Endodermal cell (in vitro differentiated cells): ENCODE measurements at regions not wholly inside any gene's neighbourhood (a gene's known extent, or its start where the extent isn't known, plus 50 kb on each side); places are given as distances from the start of the nearest gene placed in this dataset.

ENCODE experiments used
- DNase-seq: peaks from one replicate; pipeline ENCODE4 v3.0.0-alpha.2; 2017
- H3K27ac ChIP-seq: 2 replicates; pipeline ENCODE4 v1.5.1; 2013; ENCODE audit warnings: mild to moderate bottlenecking, low read depth, low read length, moderate library complexity
- H3K27me3 ChIP-seq: 2 replicates; pipeline ENCODE4 v1.6.1; 2013; ENCODE audit warnings: mild to moderate bottlenecking, low read length, moderate library complexity; ENCODE audit not compliant: insufficient read depth, control insufficient read depth, poor library complexity, severe bottlenecking
- H3K36me3 ChIP-seq: 2 replicates; pipeline ENCODE4 v1.7.0; 2013; ENCODE audit warnings: mild to moderate bottlenecking, low read length, moderate library complexity; ENCODE audit not compliant: control insufficient read depth, insufficient read depth
- H3K4me1 ChIP-seq: one replicate; pipeline ENCODE4 v1.7.0; 2013; ENCODE audit warnings: low read length; ENCODE audit not compliant: control insufficient read depth, insufficient read depth
- H3K4me3 ChIP-seq: 2 replicates; pipeline ENCODE4 v1.5.1; 2013; ENCODE audit warnings: mild to moderate bottlenecking, low read length, moderate library complexity
- H3K9ac ChIP-seq: 2 replicates; pipeline ENCODE4 v1.6.1; 2013; ENCODE audit warnings: mild to moderate bottlenecking, low read length, moderate library complexity; ENCODE audit not compliant: poor library complexity, severe bottlenecking; ENCODE audit errors: extremely low read depth
- H3K9me3 ChIP-seq: 2 replicates; pipeline ENCODE4 v1.6.1; 2013; ENCODE audit warnings: mild to moderate bottlenecking, low read length, moderate library complexity; ENCODE audit not compliant: control insufficient read depth
- H3K27ac Mint-ChIP-seq: 2 replicates; pipeline ENCODE4 v1.8.0; 2020; ENCODE audit warnings: mixed read lengths
- H3K27me3 Mint-ChIP-seq: 2 replicates; pipeline ENCODE4 v1.8.0; 2021; ENCODE audit warnings: mild to moderate bottlenecking, mixed read lengths; ENCODE audit not compliant: insufficient read depth
- H3K36me3 Mint-ChIP-seq: 2 replicates; pipeline ENCODE4 v1.8.0; 2020; ENCODE audit warnings: low read depth, mixed read lengths
- H3K4me1 Mint-ChIP-seq: 2 replicates; pipeline ENCODE4 v1.8.0; 2020; ENCODE audit warnings: mixed read lengths
- H3K4me3 Mint-ChIP-seq: 2 replicates; pipeline ENCODE4 v1.8.0; 2020; ENCODE audit warnings: mild to moderate bottlenecking, moderate library complexity, mixed read lengths
- H3K9me3 Mint-ChIP-seq: 2 replicates; pipeline ENCODE4 v1.8.0; 2020; ENCODE audit warnings: mild to moderate bottlenecking, mixed read lengths
- WGBS, 2 experiments: methylation state at CpG; one replicate each; pipeline versions ENCODE4 v1.1.5 to v1.1.7; 2013; ENCODE audit warnings: missing lambda C conversion rate in 2 of 2, mixed read lengths in 1 of 2; ENCODE audit not compliant: insufficient coverage in 1 of 2, insufficient read length in 1 of 2; 5-methylcytosine and 5-hydroxymethylcytosine counted together
- TF ChIP-seq, protein P1 (sequence below): fragments of 200-600 bp; sonication (generic); conservative IDR thresholded peaks from 2 replicates; pipeline ENCODE4 v1.5.0; 2021; ENCODE audit warnings: antibody characterized with exemption, mild to moderate bottlenecking

DNA sequence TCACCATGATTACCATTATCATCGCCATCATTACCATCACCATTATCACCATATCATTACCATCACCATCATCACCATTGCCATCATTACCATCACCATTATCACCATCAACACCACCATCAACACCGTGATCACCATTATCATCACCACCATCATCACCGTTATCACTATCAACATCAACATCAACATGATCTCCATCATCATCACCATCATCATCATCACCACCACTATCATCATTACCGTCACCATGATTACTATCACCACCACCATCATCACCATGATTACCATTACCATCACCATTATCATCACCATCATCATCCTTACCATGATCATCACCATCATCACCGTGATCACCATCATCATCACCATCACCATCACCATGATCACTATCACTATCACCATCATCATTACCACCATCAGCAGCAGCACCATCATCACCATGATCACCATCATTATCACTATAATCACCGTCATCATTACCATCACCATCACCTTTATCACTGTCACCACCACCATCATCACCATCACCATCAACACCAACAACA is 753.7 kb downstream of the BRD1 start:
- Mint-ChIP-seq H3K27me3 (no peaks in the 10 kb centered on the region), H3K9me3 (no peaks in the 10 kb centered on the region), H3K27ac (no peak overlapping the region), H3K4me3 (no peak overlapping the region), H3K36me3 (no peaks in the 10 kb centered on the region), H3K4me1 (peaks cover 2% of the 10 kb centered on the region)
- TF ChIP-seq, protein P1, sequence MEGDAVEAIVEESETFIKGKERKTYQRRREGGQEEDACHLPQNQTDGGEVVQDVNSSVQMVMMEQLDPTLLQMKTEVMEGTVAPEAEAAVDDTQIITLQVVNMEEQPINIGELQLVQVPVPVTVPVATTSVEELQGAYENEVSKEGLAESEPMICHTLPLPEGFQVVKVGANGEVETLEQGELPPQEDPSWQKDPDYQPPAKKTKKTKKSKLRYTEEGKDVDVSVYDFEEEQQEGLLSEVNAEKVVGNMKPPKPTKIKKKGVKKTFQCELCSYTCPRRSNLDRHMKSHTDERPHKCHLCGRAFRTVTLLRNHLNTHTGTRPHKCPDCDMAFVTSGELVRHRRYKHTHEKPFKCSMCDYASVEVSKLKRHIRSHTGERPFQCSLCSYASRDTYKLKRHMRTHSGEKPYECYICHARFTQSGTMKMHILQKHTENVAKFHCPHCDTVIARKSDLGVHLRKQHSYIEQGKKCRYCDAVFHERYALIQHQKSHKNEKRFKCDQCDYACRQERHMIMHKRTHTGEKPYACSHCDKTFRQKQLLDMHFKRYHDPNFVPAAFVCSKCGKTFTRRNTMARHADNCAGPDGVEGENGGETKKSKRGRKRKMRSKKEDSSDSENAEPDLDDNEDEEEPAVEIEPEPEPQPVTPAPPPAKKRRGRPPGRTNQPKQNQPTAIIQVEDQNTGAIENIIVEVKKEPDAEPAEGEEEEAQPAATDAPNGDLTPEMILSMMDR: no peak
- DNase-seq: no peak
- Histone ChIP-seq H3K9ac (no peak overlapping the region), H3K4me3 (no peak overlapping the region), H3K9me3 (no peaks in the 10 kb centered on the region), H3K36me3 (no peaks in the 10 kb centered on the region), H3K4me1 (no peaks in the 10 kb centered on the region), H3K27ac (no peak overlapping the region), H3K27me3 (no peaks in the 10 kb centered on the region)
- WGBS, 2 experiments: 90 to 97% methylated on average over 6 of the region's 6 CpGs

DNA sequence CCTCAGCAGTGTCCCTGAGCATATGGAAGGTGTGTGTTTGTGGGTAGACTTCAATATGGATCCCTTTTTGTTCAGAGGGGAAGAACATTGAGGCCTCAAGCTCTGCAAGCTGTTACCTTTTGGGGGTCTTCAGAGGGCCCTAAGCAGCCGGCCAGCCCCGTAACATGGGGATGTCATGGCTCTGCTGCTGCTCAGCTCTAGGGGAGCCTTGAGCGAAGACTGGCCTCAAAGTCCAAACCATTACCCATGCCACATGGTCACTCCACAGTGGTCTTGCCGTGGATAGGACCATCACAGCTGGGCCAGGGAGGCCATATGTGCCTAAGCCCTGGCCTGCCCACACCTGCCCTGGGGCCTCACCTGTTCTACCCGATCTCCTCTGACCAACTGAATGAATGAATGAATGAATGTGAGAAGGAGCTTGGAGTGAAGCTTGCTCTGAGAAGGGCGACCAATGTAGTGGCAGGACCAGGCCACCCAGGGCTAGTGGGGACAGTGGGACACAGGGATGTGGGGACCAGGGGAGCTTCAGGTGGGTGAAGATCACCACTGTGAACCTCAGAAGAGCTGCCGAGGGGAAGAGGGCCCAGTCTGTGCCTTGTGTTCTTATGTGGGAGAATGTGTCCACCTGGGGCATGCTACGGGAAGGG is 754.6 kb downstream of the BRD1 start:
- no peak overlapping the region for H3K27ac Mint-ChIP-seq
- Histone ChIP-seq H3K36me3 (no peaks in the 10 kb centered on the region), H3K9me3 (no peaks in the 10 kb centered on the region), H3K27me3 (no peaks in the 10 kb centered on the region), H3K4me3 (no peak overlapping the region), H3K27ac (no peak overlapping the region), H3K9ac (no peak overlapping the region), H3K4me1 (no peaks in the 10 kb centered on the region)
- H3K27me3 Mint-ChIP-seq: no peaks in the 10 kb centered on the region
- H3K36me3 Mint-ChIP-seq: no peaks in the 10 kb centered on the region
- TF ChIP-seq, protein P1: no peak
- no peak overlapping the region for H3K4me3 Mint-ChIP-seq
- DNase-seq: no peak
- H3K9me3 Mint-ChIP-seq: no peaks in the 10 kb centered on the region
- H3K4me1 Mint-ChIP-seq: peaks cover 2% of the 10 kb centered on the region
- 94 to 96% methylated on average over 5 to 8 of the region's 8 CpGs for whole genome bisulfite sequencing, 2 experiments

DNA sequence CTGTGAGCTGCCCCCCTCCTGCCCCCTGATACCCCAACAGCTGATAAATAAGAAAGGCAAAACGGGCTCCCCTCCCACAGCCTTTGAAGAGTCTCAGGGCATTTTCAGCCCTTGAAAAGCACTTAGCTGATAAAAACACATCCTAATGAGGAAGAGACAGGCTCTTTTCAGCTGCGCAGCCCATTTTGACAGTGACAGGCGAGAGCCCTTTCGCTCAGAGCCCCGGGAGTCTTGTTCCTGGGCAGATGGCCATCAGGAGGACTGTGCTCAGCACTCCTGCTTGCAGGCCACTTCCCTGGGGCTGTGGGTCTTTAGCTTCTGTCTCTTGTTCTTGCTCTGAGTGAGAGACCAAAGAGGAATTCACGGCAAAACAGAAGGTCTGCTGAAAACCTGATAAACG is 757.2 kb downstream of the BRD1 start:
- Mint-ChIP-seq H3K36me3 (no peaks in the 10 kb centered on the region), H3K27me3 (no peaks in the 10 kb centered on the region), H3K27ac (no peak overlapping the region), H3K4me3 (no peak overlapping the region), H3K4me1 (peaks cover 2% of the 10 kb centered on the region), H3K9me3 (no peaks in the 10 kb centered on the region)
- Histone ChIP-seq H3K4me1 (no peaks in the 10 kb centered on the region), H3K9me3 (no peaks in the 10 kb centered on the region), H3K27ac (no peak overlapping the region), H3K4me3 (no peak overlapping the region), H3K9ac (no peak overlapping the region), H3K27me3 (no peaks in the 10 kb centered on the region), H3K36me3 (no peaks in the 10 kb centered on the region)
- WGBS, 2 experiments: 60 to 68% methylated on average over 5 to 7 of the region's 7 CpGs
- DNase-seq: no peak
- TF ChIP-seq, protein P1: no peak
